ENCODE measurements at regions not wholly inside any gene's neighbourhood (a gene's known extent, or its start where the extent isn't known, plus 50 kb on each side); places are given as distances from the start of the nearest gene placed in this dataset.
"Not testable (repeated sequence)": the region's sequence is repeated elsewhere in the genome, so short reads cannot be mapped to it uniquely, and the experiment has no call there.

- no peaks in the 10 kb centered on the region for H3K27me3 ChIP-seq (ENCODE audit: control insufficient read depth, insufficient read depth)
- no peaks in the 10 kb centered on the region for H3K9me3 ChIP-seq (ENCODE audit: control insufficient read depth, low read length)
- intact Hi-C loops (cut with DNase I) = no loop called here
- no peaks in the 10 kb centered on the region for H3K4me1 ChIP-seq (ENCODE audit: control insufficient read depth, insufficient read depth, low read length)
- WGBS = 74% methylated on average over 7 of the region's 7 CpGs
- no peak overlapping the region for H3K4me3 ChIP-seq (ENCODE audit: low read length)
- no peak overlapping the region for H3K27ac ChIP-seq (ENCODE audit: low read length)
- no peak for DNase-seq
- ATAC-seq = no peak
These were observed 127.6 kb upstream of the DUSP22 start for GRCh38 chr6:164720-165119.

GRCh38 chr6:165263-165662 lies 127.0 kb upstream of the DUSP22 start:
- DNase-seq (no peak), ATAC-seq (no peak)
- WGBS = 82% methylated on average over 1 of the region's 1 CpG
- Histone ChIP-seq H3K27me3 (ENCODE audit: control insufficient read depth, insufficient read depth) (no peaks in the 10 kb centered on the region), H3K9me3 (ENCODE audit: control insufficient read depth, low read length) (no peaks in the 10 kb centered on the region), H3K4me3 (ENCODE audit: low read length) (no peak overlapping the region), H3K27ac (ENCODE audit: low read length) (no peak overlapping the region), H3K4me1 (ENCODE audit: control insufficient read depth, insufficient read depth, low read length) (no peaks in the 10 kb centered on the region)
- intact Hi-C loops (cut with DNase I) = no loop called here

- ATAC-seq = no peak
- Histone ChIP-seq H3K27me3 (ENCODE audit: control insufficient read depth, insufficient read depth) (no peaks in the 10 kb centered on the region), H3K4me1 (ENCODE audit: control insufficient read depth, insufficient read depth, low read length) (no peaks in the 10 kb centered on the region), H3K9me3 (ENCODE audit: control insufficient read depth, low read length) (no peaks in the 10 kb centered on the region), H3K4me3 (ENCODE audit: low read length) (no peak overlapping the region), H3K27ac (ENCODE audit: low read length) (no peak overlapping the region)
- no peak for DNase-seq
- intact Hi-C loops (cut with DNase I) = no loop called here
These were observed 126.4 kb upstream of the DUSP22 start for GRCh38 chr6:165906-166305.

- H3K27me3 ChIP-seq (ENCODE audit: control insufficient read depth, insufficient read depth) = no peaks in the 10 kb centered on the region
- DNase-seq = no peak
- intact Hi-C loops (cut with DNase I) = no loop called here
- H3K4me1 ChIP-seq (ENCODE audit: control insufficient read depth, insufficient read depth, low read length) = no peaks in the 10 kb centered on the region
- H3K27ac ChIP-seq (ENCODE audit: low read length) = no peak overlapping the region
- peak in 1 of 2 donors; percentile 29 for ATAC-seq
- no peak overlapping the region for H3K4me3 ChIP-seq (ENCODE audit: low read length)
- 30% methylated on average over 3 of the region's 3 CpGs for WGBS
- no peaks in the 10 kb centered on the region for H3K9me3 ChIP-seq (ENCODE audit: control insufficient read depth, low read length)
These were observed 123.3 kb upstream of the DUSP22 start for GRCh38 chr6:168865-169455.

GRCh38 chr6:174036-174435 lies 118.3 kb upstream of the DUSP22 start:
- ATAC-seq = no peak
- H3K4me1 ChIP-seq (ENCODE audit: control insufficient read depth, insufficient read depth, low read length) = no peaks in the 10 kb centered on the region
- DNase-seq = no peak
- H3K4me3 ChIP-seq (ENCODE audit: low read length) = no peak overlapping the region
- intact Hi-C loops (cut with DNase I) = no loop called here
- H3K27ac ChIP-seq (ENCODE audit: low read length) = no peak overlapping the region
- H3K27me3 ChIP-seq (ENCODE audit: control insufficient read depth, insufficient read depth) = no peaks in the 10 kb centered on the region
- WGBS = 86% methylated on average over 1 of the region's 1 CpG
- no peaks in the 10 kb centered on the region for H3K9me3 ChIP-seq (ENCODE audit: control insufficient read depth, low read length)

- Histone ChIP-seq H3K4me1 (ENCODE audit: control insufficient read depth, insufficient read depth, low read length) (no peaks in the 10 kb centered on the region), H3K27me3 (ENCODE audit: control insufficient read depth, insufficient read depth) (no peaks in the 10 kb centered on the region), H3K27ac (ENCODE audit: low read length) (no peak overlapping the region), H3K9me3 (ENCODE audit: control insufficient read depth, low read length) (no peaks in the 10 kb centered on the region), H3K4me3 (ENCODE audit: low read length) (no peak overlapping the region)
- DNase-seq (no peak), ATAC-seq (no peak)
- 77% methylated on average over 2 of the region's 2 CpGs for WGBS
- intact Hi-C loops (cut with DNase I) = no loop called here
These were observed 116.6 kb upstream of the DUSP22 start for GRCh38 chr6:175680-176079.

- 76% methylated on average over 7 of the region's 7 CpGs for WGBS
- DNase-seq (no peak), ATAC-seq (no peak)
- intact Hi-C loops (cut with DNase I) = no loop called here
- H3K4me1 ChIP-seq (ENCODE audit: control insufficient read depth, insufficient read depth, low read length) = no peaks in the 10 kb centered on the region
- no peaks in the 10 kb centered on the region for H3K27me3 ChIP-seq (ENCODE audit: control insufficient read depth, insufficient read depth)
- no peaks in the 10 kb centered on the region for H3K9me3 ChIP-seq (ENCODE audit: control insufficient read depth, low read length)
- no peak overlapping the region for H3K4me3 ChIP-seq (ENCODE audit: low read length)
- no peak overlapping the region for H3K27ac ChIP-seq (ENCODE audit: low read length)
These were observed 115.5 kb upstream of the DUSP22 start for GRCh38 chr6:176766-177165.

- Histone ChIP-seq H3K4me3 (ENCODE audit: low read length) (no peak overlapping the region), H3K27ac (ENCODE audit: low read length) (no peak overlapping the region), H3K4me1 (ENCODE audit: control insufficient read depth, insufficient read depth, low read length) (no peaks in the 10 kb centered on the region), H3K27me3 (ENCODE audit: control insufficient read depth, insufficient read depth) (no peaks in the 10 kb centered on the region), H3K9me3 (ENCODE audit: control insufficient read depth, low read length) (no peaks in the 10 kb centered on the region)
- WGBS = 92% methylated on average over 11 of the region's 11 CpGs
- DNase-seq (no peak), ATAC-seq (peak in 1 of 2 donors; percentile 31)
- intact Hi-C loops (cut with DNase I) = no loop called here
These were observed 114.2 kb upstream of the DUSP22 start for GRCh38 chr6:178119-178518.

- 89% methylated on average over 5 of the region's 5 CpGs for WGBS
- H3K4me1 ChIP-seq (ENCODE audit: control insufficient read depth, insufficient read depth, low read length); DNase-seq; ATAC-seq; H3K27me3 ChIP-seq (ENCODE audit: control insufficient read depth, insufficient read depth); H3K9me3 ChIP-seq (ENCODE audit: control insufficient read depth, low read length); H3K27ac ChIP-seq (ENCODE audit: low read length); intact Hi-C loops (cut with DNase I); H3K4me3 ChIP-seq (ENCODE audit: low read length): not testable (repeated sequence)
These were observed 113.4 kb upstream of the DUSP22 start for GRCh38 chr6:178929-179328.

- intact Hi-C loops (cut with DNase I) = no loop called here
- H3K27ac ChIP-seq (ENCODE audit: low read length) = no peak overlapping the region
- DNase-seq (no peak), ATAC-seq (no peak)
- no peaks in the 10 kb centered on the region for H3K4me1 ChIP-seq (ENCODE audit: control insufficient read depth, insufficient read depth, low read length)
- WGBS = 96% methylated on average over 29 of the region's 29 CpGs
- no peak overlapping the region for H3K4me3 ChIP-seq (ENCODE audit: low read length)
- no peaks in the 10 kb centered on the region for H3K9me3 ChIP-seq (ENCODE audit: control insufficient read depth, low read length)
- H3K27me3 ChIP-seq (ENCODE audit: control insufficient read depth, insufficient read depth) = no peaks in the 10 kb centered on the region
These were observed 112.8 kb upstream of the DUSP22 start for GRCh38 chr6:179340-179950.

- H3K4me3 ChIP-seq (ENCODE audit: low read length); H3K9me3 ChIP-seq (ENCODE audit: control insufficient read depth, low read length); DNase-seq; H3K4me1 ChIP-seq (ENCODE audit: control insufficient read depth, insufficient read depth, low read length); intact Hi-C loops (cut with DNase I); H3K27ac ChIP-seq (ENCODE audit: low read length); ATAC-seq; H3K27me3 ChIP-seq (ENCODE audit: control insufficient read depth, insufficient read depth): not testable (repeated sequence)
- 74% methylated on average over 13 of the region's 13 CpGs for WGBS
These were observed 112.1 kb upstream of the DUSP22 start for GRCh38 chr6:180091-180694.
